ENCODE measurements at regions not wholly inside any gene's neighbourhood (a gene's known extent, or its start where the extent isn't known, plus 50 kb on each side); places are given as distances from the start of the nearest gene placed in this dataset.
"Not testable (repeated sequence)": the region's sequence is repeated elsewhere in the genome, so short reads cannot be mapped to it uniquely, and the experiment has no call there.

DNA sequence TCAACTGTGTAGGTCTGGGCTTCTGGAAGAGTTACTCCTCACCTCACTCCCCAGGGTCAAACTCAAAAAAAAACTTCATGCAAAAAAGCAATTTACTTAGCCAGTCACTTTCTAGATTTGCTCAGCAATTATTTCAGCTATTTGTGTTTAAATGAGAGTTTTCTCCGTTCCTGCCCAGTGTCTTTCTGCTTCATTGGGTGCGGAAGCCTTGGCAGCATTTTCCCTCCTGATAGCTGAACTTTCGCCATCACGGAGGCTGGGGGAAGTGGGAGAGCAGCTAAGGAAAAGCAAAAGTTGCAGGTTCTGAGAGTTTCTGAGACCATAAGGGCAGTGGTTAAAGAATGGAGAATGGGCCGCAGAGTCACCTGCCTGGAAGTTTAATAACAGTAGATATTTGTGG is 287.1 kb upstream of the DYNLRB2 start:
- no peak for DNase-seq (ENCODE audit: extremely low read depth, low read depth)
- no peak overlapping the region for H3K4me3 ChIP-seq (replicated peaks; ENCODE audit: low read depth, low read length)
- TF ChIP-seq, protein P1, sequence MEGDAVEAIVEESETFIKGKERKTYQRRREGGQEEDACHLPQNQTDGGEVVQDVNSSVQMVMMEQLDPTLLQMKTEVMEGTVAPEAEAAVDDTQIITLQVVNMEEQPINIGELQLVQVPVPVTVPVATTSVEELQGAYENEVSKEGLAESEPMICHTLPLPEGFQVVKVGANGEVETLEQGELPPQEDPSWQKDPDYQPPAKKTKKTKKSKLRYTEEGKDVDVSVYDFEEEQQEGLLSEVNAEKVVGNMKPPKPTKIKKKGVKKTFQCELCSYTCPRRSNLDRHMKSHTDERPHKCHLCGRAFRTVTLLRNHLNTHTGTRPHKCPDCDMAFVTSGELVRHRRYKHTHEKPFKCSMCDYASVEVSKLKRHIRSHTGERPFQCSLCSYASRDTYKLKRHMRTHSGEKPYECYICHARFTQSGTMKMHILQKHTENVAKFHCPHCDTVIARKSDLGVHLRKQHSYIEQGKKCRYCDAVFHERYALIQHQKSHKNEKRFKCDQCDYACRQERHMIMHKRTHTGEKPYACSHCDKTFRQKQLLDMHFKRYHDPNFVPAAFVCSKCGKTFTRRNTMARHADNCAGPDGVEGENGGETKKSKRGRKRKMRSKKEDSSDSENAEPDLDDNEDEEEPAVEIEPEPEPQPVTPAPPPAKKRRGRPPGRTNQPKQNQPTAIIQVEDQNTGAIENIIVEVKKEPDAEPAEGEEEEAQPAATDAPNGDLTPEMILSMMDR (IDR thresholded peaks at IDR 0.05; ENCODE audit: low read depth, low read length, missing control alignments), result no peak

DNA sequence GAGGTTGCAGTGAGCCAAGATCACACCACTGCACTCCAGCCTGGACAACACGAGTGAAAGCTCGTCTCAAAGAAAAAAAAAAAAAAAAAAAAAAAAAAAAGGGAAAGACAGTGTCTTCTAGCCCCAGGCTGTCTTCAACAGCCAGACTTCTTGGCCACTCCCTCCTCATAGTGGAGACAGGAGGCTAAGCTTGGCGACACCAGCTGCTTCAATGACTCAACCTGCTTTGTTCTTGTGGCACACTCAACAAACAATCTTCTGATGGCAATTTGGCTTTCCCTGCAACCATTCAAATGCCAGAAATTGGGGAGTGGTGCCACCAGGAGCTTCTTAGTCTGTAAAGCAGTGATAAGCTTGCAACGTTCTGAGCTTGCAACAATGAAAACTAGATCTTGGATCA is 290.4 kb upstream of the DYNLRB2 start:
- no peak for DNase-seq (ENCODE audit: extremely low read depth, low read depth)
- TF ChIP-seq, protein P1 (IDR thresholded peaks at IDR 0.05; ENCODE audit: low read depth, low read length, missing control alignments), result no peak
- H3K4me3 ChIP-seq (replicated peaks; ENCODE audit: low read depth, low read length), result no peak overlapping the region

DNA sequence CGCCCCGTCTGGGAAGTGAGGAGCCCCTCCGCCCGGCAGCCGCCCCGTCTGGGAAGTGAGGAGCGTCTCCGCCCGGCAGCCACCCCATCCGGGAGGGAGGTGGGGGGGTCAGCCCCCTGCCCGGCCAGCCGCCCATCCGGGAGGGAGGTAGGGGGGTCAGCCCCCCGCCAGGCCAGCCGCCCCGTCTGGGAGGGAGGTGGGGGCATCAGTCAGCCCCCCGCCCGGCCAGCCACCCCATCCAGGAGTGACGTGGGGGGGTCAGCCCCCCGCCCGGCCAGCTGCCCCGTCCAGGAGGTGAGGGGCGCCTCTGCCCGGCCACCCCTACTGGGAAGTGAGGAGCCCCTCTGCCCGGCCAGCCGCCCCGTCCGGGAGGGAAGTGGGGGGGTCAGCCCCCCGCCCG is 297.5 kb upstream of the DYNLRB2 start:
- DNase-seq (ENCODE audit: extremely low read depth, low read depth); H3K4me3 ChIP-seq (replicated peaks; ENCODE audit: low read depth, low read length): not testable (repeated sequence)

GRCh38 chr16:80242279-80242678 is 298.5 kb upstream of the DYNLRB2 start:
- DNase-seq (ENCODE audit: extremely low read depth, low read depth); H3K4me3 ChIP-seq (replicated peaks; ENCODE audit: low read depth, low read length): not testable (repeated sequence)

DNA sequence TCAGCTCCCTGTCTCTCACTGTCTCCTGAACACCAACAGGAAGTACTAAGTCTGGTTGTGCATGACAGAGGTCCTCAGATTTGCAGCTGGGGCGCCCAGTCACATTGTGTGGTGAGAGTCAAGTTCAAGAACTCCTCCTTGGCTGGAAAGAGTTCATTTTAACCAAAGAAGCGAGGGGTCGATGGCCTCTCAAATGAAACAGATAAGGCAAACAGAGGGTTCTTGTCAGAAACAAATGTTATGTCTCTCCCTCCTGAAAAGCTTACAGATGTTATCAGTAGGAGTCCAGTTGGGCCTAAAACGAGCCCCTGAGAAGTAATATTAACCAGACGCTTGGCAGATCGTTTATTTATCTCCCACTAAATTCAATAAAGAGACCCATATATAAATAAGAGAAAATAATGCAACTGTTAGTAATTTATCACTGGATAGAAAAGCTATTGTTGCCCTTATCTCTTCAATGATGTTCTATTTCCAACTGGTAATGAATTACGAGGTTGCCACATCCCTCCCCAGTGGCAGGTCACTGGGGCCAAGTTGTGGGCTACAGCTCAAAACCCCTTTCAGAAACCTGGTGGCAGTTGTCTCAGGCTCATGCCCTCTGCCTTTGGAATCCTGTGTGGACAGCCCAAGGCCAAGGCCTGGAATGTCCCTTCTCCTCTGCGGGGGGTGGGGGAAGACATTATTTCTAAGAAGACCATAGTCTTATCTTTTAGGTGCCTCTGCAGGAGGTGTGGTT is 307.5 kb upstream of the DYNLRB2 start:
- no peak for DNase-seq (ENCODE audit: extremely low read depth, low read depth)
- no peak overlapping the region for H3K4me3 ChIP-seq (replicated peaks; ENCODE audit: low read depth, low read length)
- TF ChIP-seq, protein P1 (IDR thresholded peaks at IDR 0.05; ENCODE audit: low read depth, low read length, missing control alignments), result no peak

GRCh38 chr16:80231888-80232287 is 308.9 kb upstream of the DYNLRB2 start:
- peak; percentile 33 for DNase-seq (ENCODE audit: extremely low read depth, low read depth)
- H3K4me3 ChIP-seq (replicated peaks; ENCODE audit: low read depth, low read length), result no peak overlapping the region
- TF ChIP-seq, protein P1 (IDR thresholded peaks at IDR 0.05; ENCODE audit: low read depth, low read length, missing control alignments), result no peak

- TF ChIP-seq, protein P1 (IDR thresholded peaks at IDR 0.05; ENCODE audit: low read depth, low read length, missing control alignments), result no peak
- no peak overlapping the region for H3K4me3 ChIP-seq (replicated peaks; ENCODE audit: low read depth, low read length)
- DNase-seq (ENCODE audit: extremely low read depth, low read depth), result no peak
These were observed 309.7 kb upstream of the DYNLRB2 start for GRCh38 chr16:80231121-80231520.
